Mesodermal cell (in vitro differentiated cells): ENCODE measurements at regions not wholly inside any gene's neighbourhood (a gene's known extent, or its start where the extent isn't known, plus 50 kb on each side); places are given as distances from the start of the nearest gene placed in this dataset.
A peak's percentile ranks its signal among the peaks of the same experiment; 100 is the strongest.
"Not testable (repeated sequence)": the region's sequence is repeated elsewhere in the genome, so short reads cannot be mapped to it uniquely, and the experiment has no call there.

Experiments used
- H3K27ac ChIP-seq: 2 replicates; pipeline ENCODE4 v1.7.0; 2013; ENCODE audit warnings: mild to moderate bottlenecking, low read depth, low read length, moderate library complexity; ENCODE audit not compliant: severe bottlenecking
- H3K36me3 ChIP-seq: 2 replicates; pipeline ENCODE4 v1.7.1; 2013; ENCODE audit warnings: mild to moderate bottlenecking, low read length, moderate library complexity; ENCODE audit not compliant: control insufficient read depth, insufficient read depth
- H3K4me1 ChIP-seq: one replicate; pipeline ENCODE4 v1.7.1; 2013; ENCODE audit warnings: mild to moderate bottlenecking, low read length; ENCODE audit not compliant: insufficient read depth, control insufficient read depth, poor library complexity, severe bottlenecking
- H3K4me3 ChIP-seq: 2 replicates; pipeline ENCODE4 v1.7.0; 2013; ENCODE audit warnings: low read length, control low read depth, mild to moderate bottlenecking; ENCODE audit not compliant: insufficient read depth, poor library complexity, severe bottlenecking; ENCODE audit errors: extremely low read depth
- H3K9me3 ChIP-seq: 2 replicates; pipeline ENCODE4 v1.7.1; 2013; ENCODE audit warnings: mild to moderate bottlenecking, low read length, moderate library complexity; ENCODE audit not compliant: control insufficient read depth
- WGBS, 2 experiments: methylation state at CpG; one replicate each; pipeline ENCODE4 v1.1.5; 2013; ENCODE audit warnings: missing lambda C conversion rate in 2 of 2; ENCODE audit not compliant: insufficient coverage in 2 of 2; 5-methylcytosine and 5-hydroxymethylcytosine counted together

DNA sequence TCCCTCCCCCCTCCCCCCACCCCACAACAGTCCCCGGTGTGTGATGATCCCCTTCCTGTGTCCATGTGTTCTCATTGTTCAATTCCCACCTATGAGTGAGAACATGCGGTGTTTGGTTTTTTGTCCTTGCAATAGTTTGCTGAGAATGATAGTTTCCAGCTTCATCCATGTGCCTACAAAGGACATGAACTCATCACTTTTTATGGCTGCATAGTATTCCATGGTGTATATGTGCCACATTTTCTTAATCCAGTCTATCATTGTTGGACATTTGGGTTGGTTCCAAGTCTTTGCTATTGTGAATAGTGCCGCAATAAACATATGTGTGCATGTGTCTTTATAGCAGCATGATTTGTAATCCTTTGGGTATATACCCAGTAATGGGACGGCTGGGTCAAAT lies 76.5 kb upstream of the DNAH5 start:
- H3K9me3 ChIP-seq, H3K4me1 ChIP-seq, H3K36me3 ChIP-seq, H3K27ac ChIP-seq, H3K4me3 ChIP-seq: not testable (repeated sequence)
- WGBS, 2 experiments, result 100% methylated on average over 1 of the region's 4 CpGs; no CpG with 5 or more reads in 1 of the 2 experiments

DNA sequence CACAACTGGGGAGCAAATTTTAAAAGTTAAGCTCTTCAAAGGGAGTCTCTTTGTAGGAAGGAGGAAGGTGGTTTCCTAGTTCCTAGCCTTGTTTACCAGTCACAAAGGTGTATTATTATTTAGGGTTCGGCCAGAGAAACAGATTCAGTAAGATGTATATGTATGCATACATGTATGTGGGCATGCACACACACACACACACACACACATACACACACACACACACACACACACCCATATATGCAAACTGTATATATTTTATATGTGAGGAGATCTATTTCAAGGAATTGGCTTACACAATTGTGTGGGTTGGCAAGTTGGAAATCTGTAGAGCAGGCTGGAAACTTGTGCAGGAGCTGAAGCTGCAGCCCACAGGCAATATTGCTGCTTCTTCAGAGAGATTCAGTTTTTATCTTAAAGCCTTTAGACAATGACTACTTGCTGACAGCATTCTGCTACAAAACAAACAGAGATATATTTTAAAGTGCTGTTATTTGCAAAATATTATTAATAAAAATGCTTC lies 75.3 kb upstream of the DNAH5 start:
- no CpG with 5 or more reads among the region's 1 CpG for WGBS, 2 experiments

DNA sequence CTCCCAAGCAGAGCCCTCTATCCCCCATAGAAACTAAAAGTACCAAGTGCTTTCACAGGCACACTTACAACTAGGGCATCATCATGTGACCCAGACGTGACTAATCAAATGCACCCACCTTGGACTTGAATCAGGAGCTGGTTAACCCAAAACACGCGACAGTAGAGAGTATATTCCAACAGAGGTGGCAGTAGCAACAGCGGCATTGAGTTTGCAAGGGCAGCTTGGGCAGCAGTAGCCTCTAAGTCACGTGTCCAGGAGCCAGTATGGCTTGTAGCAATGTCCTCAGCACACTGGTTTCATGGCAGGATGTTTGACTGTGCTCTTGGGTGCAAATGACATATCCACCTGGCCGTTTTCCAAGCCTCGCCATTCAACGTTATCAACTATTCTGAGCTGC lies 73.4 kb upstream of the DNAH5 start:
- H3K4me1 ChIP-seq, result no peaks in the 10 kb centered on the region
- H3K27ac ChIP-seq, result no peak overlapping the region
- no peaks in the 10 kb centered on the region for H3K36me3 ChIP-seq
- H3K4me3 ChIP-seq, result no peak overlapping the region
- 83 to 89% methylated on average over 5 to 8 of the region's 8 CpGs for WGBS, 2 experiments
- H3K9me3 ChIP-seq, result no peaks in the 10 kb centered on the region

More for the DNA sequence above, 75.3 kb upstream of the DNAH5 start:
- Histone ChIP-seq H3K9me3 (no peaks in the 10 kb centered on the region), H3K4me3 (no peak overlapping the region), H3K27ac (no peak overlapping the region), H3K4me1 (peaks cover 3% of the 10 kb centered on the region), H3K36me3 (no peaks in the 10 kb centered on the region)

DNA sequence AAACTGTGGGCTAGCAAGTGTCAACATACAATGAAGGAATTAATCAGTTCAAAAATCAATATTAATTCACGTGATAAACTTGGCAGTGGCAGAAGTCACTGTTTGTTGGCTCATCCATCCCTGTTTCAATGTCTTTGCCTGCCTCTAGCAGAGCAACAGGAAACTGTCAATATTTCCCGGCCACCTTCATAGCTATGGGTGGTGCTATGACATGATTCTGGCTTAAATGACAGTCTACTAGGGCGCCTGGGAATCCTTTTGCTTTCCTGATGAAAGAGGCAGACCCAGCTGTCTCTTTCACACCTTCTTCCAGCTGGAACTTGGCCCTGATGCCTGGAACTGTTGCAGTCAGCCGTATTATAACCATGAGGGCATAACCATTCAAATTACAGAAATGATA lies 72.1 kb upstream of the DNAH5 start:
- no peaks in the 10 kb centered on the region for H3K36me3 ChIP-seq
- WGBS, 2 experiments, result 83 to 90% methylated on average over 3 of the region's 4 CpGs
- no peaks in the 10 kb centered on the region for H3K9me3 ChIP-seq
- H3K27ac ChIP-seq, result no peak overlapping the region
- H3K4me3 ChIP-seq, result no peak overlapping the region
- H3K4me1 ChIP-seq, result no peaks in the 10 kb centered on the region

DNA sequence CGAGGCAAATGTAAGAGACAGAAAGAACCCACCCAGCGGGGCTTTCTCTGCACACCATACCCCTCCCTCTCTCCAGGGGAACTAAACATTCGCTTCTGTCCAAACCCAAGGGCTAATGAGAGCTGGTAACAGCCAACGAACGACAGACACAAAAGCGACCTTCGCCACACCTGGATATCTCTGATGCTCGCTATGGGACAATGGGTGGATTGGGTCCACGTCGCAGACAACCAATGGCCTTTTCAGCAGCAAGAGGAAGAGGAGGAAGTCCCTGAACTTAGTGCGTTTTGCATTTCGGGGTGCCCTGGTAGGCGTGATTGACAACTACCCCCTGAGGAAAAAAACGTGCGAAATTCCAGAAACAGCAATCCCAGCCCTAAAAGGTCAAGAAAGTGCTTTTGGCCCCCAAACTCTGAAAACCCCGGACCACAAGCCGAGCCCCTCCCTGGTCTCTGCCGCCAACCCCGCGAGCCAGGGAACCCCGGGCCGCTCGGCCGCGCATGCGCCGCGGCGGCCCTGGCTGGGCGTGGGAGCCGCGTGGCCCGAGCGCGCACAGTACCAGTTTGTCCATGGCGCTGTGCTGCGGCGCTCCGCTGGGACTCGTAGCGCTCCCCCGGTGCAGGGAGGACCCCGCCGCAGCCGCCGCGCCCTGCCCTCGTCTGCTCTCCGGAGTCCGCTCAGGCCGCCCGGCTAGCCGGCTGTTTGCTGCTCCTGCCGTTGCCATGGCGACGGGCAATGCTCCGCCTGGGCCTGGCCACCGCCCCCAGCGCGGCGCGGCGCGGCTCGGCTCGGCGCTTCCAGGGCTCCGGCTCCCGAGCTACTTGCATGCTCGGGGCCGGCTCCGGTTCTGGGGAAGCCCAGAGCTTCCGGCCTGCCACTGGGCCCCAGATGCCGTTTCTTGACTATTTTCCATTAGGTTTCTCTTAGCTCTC lies 66.9 kb upstream of the DNAH5 start:
- no peaks in the 10 kb centered on the region for H3K4me1 ChIP-seq
- H3K36me3 ChIP-seq, result no peaks in the 10 kb centered on the region
- no peaks in the 10 kb centered on the region for H3K9me3 ChIP-seq
- 0% methylated on average over 67 to 68 of the region's 74 CpGs for WGBS, 2 experiments
- H3K4me3 ChIP-seq, result peak overlapping the region; percentile 63
- H3K27ac ChIP-seq, result peak overlapping the region; percentile 85

DNA sequence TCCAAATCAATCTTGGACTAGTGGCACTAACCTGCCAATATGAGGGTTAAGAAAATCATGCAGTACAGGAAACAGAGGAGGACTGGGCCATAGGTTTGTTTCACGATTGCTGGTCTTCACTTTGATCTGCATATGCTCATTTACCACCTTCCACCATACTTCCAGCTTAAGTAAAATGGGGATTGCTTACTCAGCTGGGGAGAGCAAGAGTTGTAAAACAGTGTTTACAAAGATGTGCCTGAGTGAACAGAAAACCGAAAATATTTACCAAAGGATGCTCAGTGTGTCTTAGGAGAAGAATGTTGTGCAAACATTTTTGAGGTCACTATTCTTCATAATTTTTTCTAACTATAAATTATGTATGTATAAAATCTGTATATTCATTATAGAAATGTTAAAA lies 65.1 kb upstream of the DNAH5 start:
- no peaks in the 10 kb centered on the region for H3K36me3 ChIP-seq
- no peak overlapping the region for H3K4me3 ChIP-seq
- no peaks in the 10 kb centered on the region for H3K9me3 ChIP-seq
- no peaks in the 10 kb centered on the region for H3K4me1 ChIP-seq
- no peak overlapping the region for H3K27ac ChIP-seq
- 100% methylated on average over 1 of the region's 2 CpGs; no CpG with 5 or more reads in 1 of the 2 experiments for WGBS, 2 experiments

DNA sequence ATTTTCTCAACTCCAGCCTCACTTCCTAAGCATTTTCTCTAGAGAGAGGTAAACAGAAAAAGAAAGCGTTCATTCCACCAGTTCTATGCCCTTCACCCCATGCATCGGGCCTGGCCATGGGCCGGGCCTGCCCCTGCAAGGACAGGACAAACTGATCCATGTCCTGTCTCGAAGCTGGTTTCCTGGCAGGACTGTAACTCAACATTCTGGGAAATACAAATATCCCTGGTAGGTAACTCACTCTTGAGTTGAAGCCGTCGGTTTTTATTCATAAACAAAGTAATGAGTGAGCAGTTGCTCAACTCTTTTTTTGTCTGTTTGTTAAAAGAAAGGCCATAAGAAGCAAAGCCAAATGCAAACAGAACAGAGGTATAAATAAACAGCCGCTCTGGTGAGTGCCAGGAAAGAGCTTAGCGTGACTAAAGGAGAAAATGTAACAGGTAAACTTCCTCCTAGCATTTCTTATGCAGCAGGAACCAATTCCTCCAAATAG lies 64.4 kb upstream of the DNAH5 start:
- H3K36me3 ChIP-seq, result no peaks in the 10 kb centered on the region
- no peak overlapping the region for H3K27ac ChIP-seq

DNA sequence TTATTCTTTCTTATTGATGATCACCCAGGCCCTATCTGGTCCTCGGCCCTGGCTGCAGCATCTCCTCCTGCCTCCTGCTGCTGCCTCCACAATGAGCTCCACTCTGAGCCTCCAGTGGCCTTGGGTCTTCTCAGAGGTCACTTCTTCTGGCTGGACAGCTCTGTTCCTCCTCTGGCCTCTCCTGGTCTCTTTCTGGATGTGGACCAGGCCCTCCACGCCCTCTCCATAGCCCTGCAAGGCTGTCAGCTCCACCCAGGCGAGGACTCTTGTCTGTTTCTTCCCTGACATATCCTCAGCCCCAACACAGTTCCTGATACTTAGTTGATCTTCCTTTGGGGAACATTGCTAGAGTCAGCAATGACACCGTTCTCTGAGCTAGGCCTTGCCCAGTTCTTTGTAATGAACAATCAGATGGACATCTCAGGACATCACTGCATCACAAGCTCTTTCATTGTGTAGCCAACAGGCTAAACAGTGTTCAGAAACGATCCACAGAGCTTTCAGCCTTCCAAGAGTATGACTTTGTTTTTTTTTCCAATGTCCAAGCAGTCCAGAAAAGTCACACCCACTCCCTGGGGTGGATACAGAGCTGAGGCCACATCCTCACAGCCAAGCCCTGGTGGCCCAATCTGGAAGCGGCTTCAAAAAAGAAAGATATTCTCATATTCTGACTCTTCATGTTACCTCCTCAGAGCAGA lies 62.5 kb upstream of the DNAH5 start:
- peaks cover 7% of the 10 kb centered on the region for H3K9me3 ChIP-seq
- no peak overlapping the region for H3K4me3 ChIP-seq
- H3K27ac ChIP-seq, result no peak overlapping the region
- WGBS, 2 experiments, result 89 to 93% methylated on average over 3 to 5 of the region's 6 CpGs
- H3K36me3 ChIP-seq, result no peaks in the 10 kb centered on the region
- no peaks in the 10 kb centered on the region for H3K4me1 ChIP-seq

More for the DNA sequence above, 64.4 kb upstream of the DNAH5 start:
- Histone ChIP-seq H3K4me1 (no peaks in the 10 kb centered on the region), H3K9me3 (peaks cover under 1% of the 10 kb centered on the region), H3K4me3 (no peak overlapping the region)
- WGBS, 2 experiments, result 74 to 86% methylated on average over 4 of the region's 8 CpGs

DNA sequence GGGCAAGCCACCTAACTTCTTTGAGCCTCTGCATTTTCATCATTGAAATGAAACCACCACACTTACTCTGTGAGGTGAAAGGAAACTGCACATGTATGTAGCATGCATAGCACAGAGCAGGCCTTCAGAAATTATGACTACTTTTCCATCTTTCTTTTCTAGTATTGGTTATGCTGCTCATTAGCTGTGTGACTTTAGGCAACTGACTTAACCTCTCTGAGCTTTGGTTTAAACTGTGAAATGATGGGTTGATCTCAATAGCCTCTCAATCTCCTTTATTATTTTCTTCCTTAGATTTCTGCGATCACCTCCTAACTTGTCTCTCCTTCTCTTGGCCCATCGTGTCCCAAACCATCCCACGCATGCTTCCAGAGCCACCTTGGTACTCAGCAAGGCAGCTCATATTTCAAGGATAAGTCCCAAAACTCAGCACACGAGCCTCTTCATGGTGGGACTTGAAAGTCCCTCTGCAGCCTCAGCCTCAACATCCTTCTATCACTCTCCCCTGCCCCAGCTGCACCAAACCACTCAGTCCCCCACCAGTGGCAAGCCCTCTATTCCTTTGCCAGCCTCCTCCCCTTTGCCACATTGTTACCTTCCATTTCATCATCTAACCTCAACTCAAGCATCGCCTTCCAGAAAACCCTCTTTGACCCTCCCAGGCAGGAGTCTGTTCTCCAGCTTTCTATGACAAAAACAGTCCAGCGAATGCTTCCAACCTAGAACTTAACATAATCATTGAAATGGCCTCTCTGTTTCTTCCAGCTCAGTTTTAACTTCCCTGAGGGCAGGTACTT lies 60.3 kb upstream of the DNAH5 start:
- H3K4me1 ChIP-seq, result no peaks in the 10 kb centered on the region
- no peaks in the 10 kb centered on the region for H3K36me3 ChIP-seq
- no peak overlapping the region for H3K4me3 ChIP-seq
- H3K9me3 ChIP-seq, result peaks cover 7% of the 10 kb centered on the region
- 93 to 97% methylated on average over 6 of the region's 6 CpGs for WGBS, 2 experiments
- H3K27ac ChIP-seq, result no peak overlapping the region

DNA sequence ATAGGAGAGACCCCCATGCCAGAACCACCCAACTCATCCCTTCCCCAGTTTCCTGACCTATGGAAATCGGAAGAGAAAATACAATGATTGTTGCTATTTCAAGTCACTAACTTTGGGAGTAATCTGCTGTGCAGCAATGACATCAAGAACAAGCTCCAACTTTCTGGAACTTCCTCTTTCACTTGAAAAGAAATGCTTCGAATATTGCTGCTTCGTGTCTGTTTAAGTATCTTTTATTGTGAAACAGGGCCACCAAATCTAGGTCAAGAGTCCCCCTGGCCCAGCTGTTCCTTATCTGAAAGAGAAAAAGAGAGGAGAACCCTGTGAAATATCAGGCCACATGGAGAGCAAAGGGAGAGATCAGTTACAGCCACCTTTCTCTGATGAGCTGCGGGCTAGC lies 59.4 kb upstream of the DNAH5 start:
- no peak overlapping the region for H3K4me3 ChIP-seq
- H3K36me3 ChIP-seq, result no peaks in the 10 kb centered on the region
- H3K9me3 ChIP-seq, result peaks cover 7% of the 10 kb centered on the region
- 90 to 100% methylated on average over 2 to 3 of the region's 4 CpGs for WGBS, 2 experiments
- no peak overlapping the region for H3K27ac ChIP-seq
- no peaks in the 10 kb centered on the region for H3K4me1 ChIP-seq
